ENCODE measurements at regions not wholly inside any gene's neighbourhood (a gene's known extent, or its start where the extent isn't known, plus 50 kb on each side); places are given as distances from the start of the nearest gene placed in this dataset.

- Mint-ChIP-seq H3K36me3 (ENCODE audit: insufficient read depth, unreplicated experiment) (no peaks in the 10 kb centered on the region), H3K9me3 (ENCODE audit: unreplicated experiment) (no peaks in the 10 kb centered on the region), H3K4me3 (ENCODE audit: unreplicated experiment) (no peak overlapping the region), H3K27me3 (ENCODE audit: insufficient read depth, unreplicated experiment) (peaks cover 23% of the 10 kb centered on the region), H3K4me1 (ENCODE audit: insufficient read depth, unreplicated experiment) (no peaks in the 10 kb centered on the region), H3K27ac (ENCODE audit: low read depth, unreplicated experiment) (no peak overlapping the region)
- intact Hi-C loops (cut with micrococcal nuclease): no loop called here
- POLR2A ChIA-PET: no interaction called here
- no peak for TF ChIP-seq CTCF (IDR thresholded peaks at IDR 0.05; ENCODE audit: unreplicated experiment)
- CTCF ChIA-PET: no interaction called here
- no peak for DNase-seq (ENCODE audit: unreplicated experiment)
- BruUV-seq (replicated peaks): no TSS peak
Observed at GRCh38 chr7:47192978-47193377, 388.9 kb downstream of the TNS3 start.

GRCh38 chr7:47191876-47192291 is 390.0 kb downstream of the TNS3 start:
- no TSS peak for BruUV-seq (replicated peaks)
- H3K27me3 Mint-ChIP-seq (ENCODE audit: insufficient read depth, unreplicated experiment): peaks cover 25% of the 10 kb centered on the region
- no peak overlapping the region for H3K27ac Mint-ChIP-seq (ENCODE audit: low read depth, unreplicated experiment)
- ChIA-PET POLR2A (interaction anchor here (0.6 kb wide), 1 partner anchor 944 kb away, joined by 3 read pairs; no protein-coding TSS in a partner anchor), CTCF (interaction anchor here (0.9 to 1.0 kb wide), 2 partner anchors 9 to 12 kb away, joined by 3 read pairs; no protein-coding TSS in a partner anchor)
- no peak overlapping the region for H3K4me3 Mint-ChIP-seq (ENCODE audit: unreplicated experiment)
- no peak for TF ChIP-seq CTCF (IDR thresholded peaks at IDR 0.05; ENCODE audit: unreplicated experiment)
- DNase-seq (ENCODE audit: unreplicated experiment): no peak
- intact Hi-C loops (cut with micrococcal nuclease): no loop called here
- H3K9me3 Mint-ChIP-seq (ENCODE audit: unreplicated experiment): no peaks in the 10 kb centered on the region
- H3K4me1 Mint-ChIP-seq (ENCODE audit: insufficient read depth, unreplicated experiment): no peaks in the 10 kb centered on the region
- no peaks in the 10 kb centered on the region for H3K36me3 Mint-ChIP-seq (ENCODE audit: insufficient read depth, unreplicated experiment)

GRCh38 chr7:47191316-47191715 is 390.6 kb downstream of the TNS3 start:
- Mint-ChIP-seq H3K4me1 (ENCODE audit: insufficient read depth, unreplicated experiment) (no peaks in the 10 kb centered on the region), H3K9me3 (ENCODE audit: unreplicated experiment) (no peaks in the 10 kb centered on the region), H3K36me3 (ENCODE audit: insufficient read depth, unreplicated experiment) (no peaks in the 10 kb centered on the region), H3K4me3 (ENCODE audit: unreplicated experiment) (no peak overlapping the region), H3K27me3 (ENCODE audit: insufficient read depth, unreplicated experiment) (peaks cover 25% of the 10 kb centered on the region), H3K27ac (ENCODE audit: low read depth, unreplicated experiment) (no peak overlapping the region)
- no peak for TF ChIP-seq CTCF (IDR thresholded peaks at IDR 0.05; ENCODE audit: unreplicated experiment)
- intact Hi-C loops (cut with micrococcal nuclease): no loop called here
- DNase-seq (ENCODE audit: unreplicated experiment): no peak
- no TSS peak for BruUV-seq (replicated peaks)
- CTCF ChIA-PET: interaction anchor here (0.9 kb wide), 1 partner anchor 12 kb away, joined by 3 read pairs; no protein-coding TSS in a partner anchor
- POLR2A ChIA-PET: interaction anchor here (0.6 kb wide), 1 partner anchor 944 kb away, joined by 3 read pairs; no protein-coding TSS in a partner anchor

- TF ChIP-seq CTCF (IDR thresholded peaks at IDR 0.05; ENCODE audit: unreplicated experiment): no peak
- H3K4me3 Mint-ChIP-seq (ENCODE audit: unreplicated experiment): no peak overlapping the region
- H3K9me3 Mint-ChIP-seq (ENCODE audit: unreplicated experiment): no peaks in the 10 kb centered on the region
- H3K27me3 Mint-ChIP-seq (ENCODE audit: insufficient read depth, unreplicated experiment): peaks cover 25% of the 10 kb centered on the region
- ChIA-PET CTCF (interaction anchor here (1.4 kb wide), 1 partner anchor 9 kb away, joined by 4 read pairs; no protein-coding TSS in a partner anchor), POLR2A (interaction anchor here (0.7 kb wide), 1 partner anchor 326 kb away, joined by 3 read pairs; no protein-coding TSS in a partner anchor)
- no peaks in the 10 kb centered on the region for H3K4me1 Mint-ChIP-seq (ENCODE audit: insufficient read depth, unreplicated experiment)
- H3K27ac Mint-ChIP-seq (ENCODE audit: low read depth, unreplicated experiment): no peak overlapping the region
- no peaks in the 10 kb centered on the region for H3K36me3 Mint-ChIP-seq (ENCODE audit: insufficient read depth, unreplicated experiment)
- intact Hi-C loops (cut with micrococcal nuclease): no loop called here
- no TSS peak for BruUV-seq (replicated peaks)
- no peak for DNase-seq (ENCODE audit: unreplicated experiment)
Observed at GRCh38 chr7:47190462-47190861, 391.4 kb downstream of the TNS3 start.
